ENCODE measurements at regions not wholly inside any gene's neighbourhood (a gene's known extent, or its start where the extent isn't known, plus 50 kb on each side); places are given as distances from the start of the nearest gene placed in this dataset.
A peak's percentile ranks its signal among the peaks of the same experiment; 100 is the strongest.
"Not testable (repeated sequence)": the region's sequence is repeated elsewhere in the genome, so short reads cannot be mapped to it uniquely, and the experiment has no call there.

DNA sequence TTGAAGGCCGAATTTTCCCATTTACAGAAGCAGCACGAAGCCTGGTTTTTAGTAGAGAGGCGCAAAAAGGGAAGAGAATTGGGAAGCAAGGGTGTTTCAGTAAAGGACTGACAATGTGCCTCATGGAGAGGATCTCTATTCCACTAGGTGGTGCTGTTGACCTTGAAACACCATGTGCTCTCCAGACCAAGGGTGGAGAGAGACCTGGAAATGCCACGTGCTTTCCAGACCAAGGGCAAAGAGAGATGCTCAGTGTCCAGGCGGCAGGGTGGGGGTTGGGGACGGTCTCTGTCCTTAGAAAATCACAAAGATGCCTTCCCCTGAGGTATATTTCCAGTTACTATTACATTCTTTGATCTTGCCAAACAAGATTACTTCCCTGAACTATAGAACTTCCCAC, 425.3 kb downstream of the CSNK1G3 start:
- WGBS, 2 donors, result 71 to 72% methylated on average over 6 of the region's 6 CpGs
- intact Hi-C loops (cut with DNase I; ENCODE audit: low total_unique reads), result no loop called here
- TF ChIP-seq, protein P1, sequence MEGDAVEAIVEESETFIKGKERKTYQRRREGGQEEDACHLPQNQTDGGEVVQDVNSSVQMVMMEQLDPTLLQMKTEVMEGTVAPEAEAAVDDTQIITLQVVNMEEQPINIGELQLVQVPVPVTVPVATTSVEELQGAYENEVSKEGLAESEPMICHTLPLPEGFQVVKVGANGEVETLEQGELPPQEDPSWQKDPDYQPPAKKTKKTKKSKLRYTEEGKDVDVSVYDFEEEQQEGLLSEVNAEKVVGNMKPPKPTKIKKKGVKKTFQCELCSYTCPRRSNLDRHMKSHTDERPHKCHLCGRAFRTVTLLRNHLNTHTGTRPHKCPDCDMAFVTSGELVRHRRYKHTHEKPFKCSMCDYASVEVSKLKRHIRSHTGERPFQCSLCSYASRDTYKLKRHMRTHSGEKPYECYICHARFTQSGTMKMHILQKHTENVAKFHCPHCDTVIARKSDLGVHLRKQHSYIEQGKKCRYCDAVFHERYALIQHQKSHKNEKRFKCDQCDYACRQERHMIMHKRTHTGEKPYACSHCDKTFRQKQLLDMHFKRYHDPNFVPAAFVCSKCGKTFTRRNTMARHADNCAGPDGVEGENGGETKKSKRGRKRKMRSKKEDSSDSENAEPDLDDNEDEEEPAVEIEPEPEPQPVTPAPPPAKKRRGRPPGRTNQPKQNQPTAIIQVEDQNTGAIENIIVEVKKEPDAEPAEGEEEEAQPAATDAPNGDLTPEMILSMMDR (IDR thresholded peaks at IDR 0.05), result no peak
- no peak for TF ChIP-seq POLR2A (IDR thresholded peaks at IDR 0.05)
- peak in 1 of 2 donors; percentile 39 for DNase-seq (ENCODE audit: low spot score in 2 of 2)
- no peak overlapping the region for H3K4me3 ChIP-seq (ENCODE audit: low read depth, poor library complexity, severe bottlenecking)

DNA sequence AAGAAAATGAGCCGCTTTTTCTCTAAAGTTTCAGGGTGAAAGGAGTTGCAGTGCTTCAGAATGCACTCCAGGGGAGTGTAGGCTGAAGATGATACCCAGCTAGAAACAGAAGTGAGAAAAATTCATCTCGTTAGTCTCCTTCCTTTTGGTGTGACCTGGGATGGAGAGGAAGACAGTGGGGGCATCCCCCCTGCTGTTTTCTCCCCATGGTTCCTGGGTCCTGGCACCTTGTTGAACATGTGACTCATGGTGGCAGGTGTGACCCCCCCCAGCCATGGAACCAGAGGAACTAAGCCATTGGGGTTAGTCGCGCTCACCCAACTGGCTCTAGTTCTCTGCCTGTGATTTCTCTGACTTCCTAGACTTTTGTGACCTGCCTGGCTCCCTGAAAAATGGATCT, 424.6 kb downstream of the CSNK1G3 start:
- WGBS, 2 donors, result 95 to 98% methylated on average over 4 of the region's 4 CpGs
- intact Hi-C loops (cut with DNase I; ENCODE audit: low total_unique reads), result no loop called here
- no peak overlapping the region for H3K4me3 ChIP-seq (ENCODE audit: low read depth, poor library complexity, severe bottlenecking)
- TF ChIP-seq, protein P1 (IDR thresholded peaks at IDR 0.05), result no peak
- no peak for TF ChIP-seq POLR2A (IDR thresholded peaks at IDR 0.05)
- no peak for DNase-seq (ENCODE audit: low spot score in 2 of 2)

DNA sequence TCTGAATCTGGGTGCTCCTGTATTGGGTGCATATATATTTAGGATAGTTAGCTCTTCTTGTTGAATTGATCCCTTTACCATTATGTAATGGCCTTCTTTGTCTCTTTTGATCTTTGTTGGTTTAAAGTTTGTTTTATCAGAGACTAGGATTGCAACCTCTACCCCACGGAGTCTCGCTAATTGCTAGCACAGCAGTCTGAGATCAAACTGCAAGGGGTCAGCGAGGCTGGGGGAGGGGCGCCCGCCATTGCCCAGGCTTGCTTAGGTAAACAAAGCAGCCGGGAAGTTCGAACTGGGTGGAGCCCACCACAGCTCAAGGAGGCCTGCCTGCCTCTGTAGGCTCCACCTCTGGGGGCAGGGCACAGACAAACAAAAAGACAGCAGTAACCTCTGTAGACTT, 421.8 kb downstream of the CSNK1G3 start:
- intact Hi-C loops (cut with DNase I; ENCODE audit: low total_unique reads); H3K4me3 ChIP-seq (ENCODE audit: low read depth, poor library complexity, severe bottlenecking); DNase-seq (ENCODE audit: low spot score in 2 of 2): not testable (repeated sequence)
- 76 to 89% methylated on average over 7 of the region's 7 CpGs for WGBS, 2 donors

DNA sequence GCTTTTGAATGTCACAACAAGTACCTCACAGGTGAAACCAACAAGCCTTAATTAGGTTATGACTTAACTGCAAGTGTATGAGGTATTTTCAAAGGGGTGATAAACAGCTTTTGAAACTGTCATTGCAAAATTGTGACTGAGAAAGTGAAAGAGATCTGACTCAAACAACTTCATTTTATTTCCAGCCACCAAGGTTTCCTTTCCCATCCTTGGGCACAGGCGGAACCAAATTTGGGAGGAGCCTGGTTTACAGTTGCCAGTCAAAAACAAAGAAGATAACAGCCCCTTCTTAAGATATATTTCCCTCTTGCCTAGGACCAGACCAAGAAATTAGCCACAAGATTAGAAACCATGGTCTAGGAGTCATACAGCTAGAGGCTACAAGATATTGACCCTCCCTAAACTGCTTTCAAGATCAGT, 417.1 kb downstream of the CSNK1G3 start:
- no peak overlapping the region for H3K4me3 ChIP-seq (ENCODE audit: low read depth, poor library complexity, severe bottlenecking)
- intact Hi-C loops (cut with DNase I; ENCODE audit: low total_unique reads), result no loop called here
- TF ChIP-seq POLR2A (IDR thresholded peaks at IDR 0.05), result no peak
- TF ChIP-seq, protein P1 (IDR thresholded peaks at IDR 0.05), result no peak
- DNase-seq (ENCODE audit: low spot score in 2 of 2), result no peak
- 95 to 100% methylated on average over 1 of the region's 1 CpG for WGBS, 2 donors

DNA sequence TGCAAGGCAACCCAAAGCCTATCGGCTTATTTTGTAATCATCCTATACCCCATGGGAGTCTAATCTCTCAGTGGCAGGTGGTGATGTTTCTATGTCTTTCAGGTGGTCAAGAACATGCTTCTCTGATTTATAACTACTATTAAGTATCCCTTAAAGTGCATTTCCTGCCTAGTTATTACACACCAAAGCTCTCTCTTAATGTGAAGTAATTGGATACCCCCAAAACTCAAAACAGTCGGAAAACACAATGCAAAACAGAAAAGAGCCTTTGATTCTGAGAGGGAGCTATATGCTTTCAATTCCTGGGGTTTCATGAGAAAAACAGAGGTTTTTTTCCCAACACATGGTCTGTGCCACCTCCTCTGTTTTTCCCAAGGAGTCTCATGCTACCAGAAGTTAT, 416.4 kb downstream of the CSNK1G3 start:
- 93 to 98% methylated on average over 2 of the region's 2 CpGs for WGBS, 2 donors
- DNase-seq (ENCODE audit: low spot score in 2 of 2), result no peak
- intact Hi-C loops (cut with DNase I; ENCODE audit: low total_unique reads), result no loop called here
- no peak overlapping the region for H3K4me3 ChIP-seq (ENCODE audit: low read depth, poor library complexity, severe bottlenecking)
- TF ChIP-seq POLR2A (IDR thresholded peaks at IDR 0.05), result no peak
- TF ChIP-seq, protein P1 (IDR thresholded peaks at IDR 0.05), result no peak

DNA sequence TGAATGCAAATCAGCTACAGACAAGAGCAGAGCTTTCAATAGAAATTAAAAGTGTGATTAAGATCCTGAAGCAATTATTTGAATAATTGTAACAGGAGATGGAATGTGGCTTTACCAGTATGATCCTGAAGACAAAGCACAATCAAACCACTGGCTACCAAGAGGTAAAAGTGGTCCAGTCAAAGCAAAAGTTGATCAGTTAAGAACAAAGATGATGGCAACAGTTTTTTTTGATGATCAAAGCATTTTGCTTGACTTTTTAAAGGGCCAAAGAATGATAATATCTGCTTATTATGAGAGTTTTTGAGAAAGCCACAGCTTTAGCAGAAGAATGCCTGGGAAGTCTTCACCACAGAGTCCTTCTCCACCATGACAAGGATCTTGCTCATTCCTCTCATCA, 409.2 kb downstream of the CSNK1G3 start:
- intact Hi-C loops (cut with DNase I; ENCODE audit: low total_unique reads), result no loop called here
- H3K4me3 ChIP-seq (ENCODE audit: low read depth, poor library complexity, severe bottlenecking), result no peak overlapping the region
- no peak for TF ChIP-seq POLR2A (IDR thresholded peaks at IDR 0.05)
- TF ChIP-seq, protein P1 (IDR thresholded peaks at IDR 0.05), result no peak
- DNase-seq (ENCODE audit: low spot score in 2 of 2), result no peak

Data from lower leg skin (tissue), 4 donors.